ENCODE measurements at regions not wholly inside any gene's neighbourhood (a gene's known extent, or its start where the extent isn't known, plus 50 kb on each side); places are given as distances from the start of the nearest gene placed in this dataset.
A peak's percentile ranks its signal among the peaks of the same experiment; 100 is the strongest.

DNA sequence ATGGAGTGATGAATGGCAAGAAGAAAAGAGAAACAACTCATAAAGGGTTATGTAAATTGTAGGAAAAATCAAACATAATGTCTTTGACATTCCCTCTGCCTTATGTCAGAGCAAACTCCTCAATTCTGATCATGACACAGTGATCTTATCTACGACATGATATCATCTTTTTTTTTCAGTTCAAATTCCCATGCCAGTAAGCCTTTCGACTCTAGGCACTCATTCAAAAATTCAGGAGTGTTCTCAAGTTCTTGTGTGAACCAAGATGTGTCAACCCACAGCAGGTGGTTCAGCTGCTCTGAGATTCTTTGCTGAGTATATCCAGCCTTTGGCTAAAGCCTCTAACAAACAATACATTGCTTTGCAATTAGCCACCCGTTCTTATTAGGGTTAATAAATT is 97.1 kb upstream of the ESRRG start:
- no peak for TF ChIP-seq CTCF (IDR thresholded peaks at IDR 0.05; ENCODE audit: low read length, missing control alignments)
- no peak overlapping the region for H3K4me3 ChIP-seq (replicated peaks; ENCODE audit: low read depth, low read length)
- no peak for DNase-seq (ENCODE audit: low read depth)

GRCh38 chr1:216818284-216818683 is 95.1 kb upstream of the ESRRG start:
- DNase-seq (ENCODE audit: low read depth) = no peak
- no peak overlapping the region for H3K4me3 ChIP-seq (replicated peaks; ENCODE audit: low read depth, low read length)
- TF ChIP-seq CTCF (IDR thresholded peaks at IDR 0.05; ENCODE audit: low read length, missing control alignments) = no peak

- H3K4me3 ChIP-seq (replicated peaks; ENCODE audit: low read depth, low read length) = no peak overlapping the region
- TF ChIP-seq CTCF (IDR thresholded peaks at IDR 0.05; ENCODE audit: low read length, missing control alignments) = no peak
- peak; percentile 33 for DNase-seq (ENCODE audit: low read depth)
These were observed 92.3 kb upstream of the ESRRG start for GRCh38 chr1:216815260-216816131.

DNA sequence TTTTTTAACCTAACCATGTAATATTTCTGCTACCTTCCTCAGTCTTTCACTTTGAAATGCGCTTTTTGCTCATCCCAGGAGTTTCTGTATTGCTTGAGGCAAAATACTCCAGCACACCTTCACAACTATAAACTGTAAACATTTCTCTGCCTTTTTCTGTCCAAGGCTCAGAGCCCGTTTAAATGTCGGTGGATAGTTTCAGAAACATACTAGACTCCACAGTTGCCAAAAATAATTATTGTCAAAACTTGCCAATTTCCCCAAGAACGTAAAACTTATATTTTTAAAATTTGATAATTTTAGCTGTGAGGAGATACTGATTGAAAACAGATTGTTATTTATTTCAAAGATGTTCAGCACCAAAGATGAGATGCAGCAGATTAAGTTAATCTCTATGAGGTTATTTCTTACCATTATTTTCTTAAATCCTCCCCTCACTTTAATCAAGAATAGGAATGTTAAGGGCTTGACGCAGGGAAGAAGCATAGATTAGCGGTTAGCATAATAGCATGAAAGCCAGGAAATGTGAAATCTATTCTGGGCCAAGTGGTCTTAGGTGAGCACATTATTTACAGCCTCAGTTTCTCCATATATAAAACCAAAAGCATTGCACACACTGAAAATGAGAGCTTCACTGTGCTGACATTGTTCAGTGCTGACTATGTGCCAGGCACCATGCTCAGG is 91.5 kb upstream of the ESRRG start:
- no peak for DNase-seq (ENCODE audit: low read depth)
- no peak for TF ChIP-seq CTCF (IDR thresholded peaks at IDR 0.05; ENCODE audit: low read length, missing control alignments)
- H3K4me3 ChIP-seq (replicated peaks; ENCODE audit: low read depth, low read length) = no peak overlapping the region

DNA sequence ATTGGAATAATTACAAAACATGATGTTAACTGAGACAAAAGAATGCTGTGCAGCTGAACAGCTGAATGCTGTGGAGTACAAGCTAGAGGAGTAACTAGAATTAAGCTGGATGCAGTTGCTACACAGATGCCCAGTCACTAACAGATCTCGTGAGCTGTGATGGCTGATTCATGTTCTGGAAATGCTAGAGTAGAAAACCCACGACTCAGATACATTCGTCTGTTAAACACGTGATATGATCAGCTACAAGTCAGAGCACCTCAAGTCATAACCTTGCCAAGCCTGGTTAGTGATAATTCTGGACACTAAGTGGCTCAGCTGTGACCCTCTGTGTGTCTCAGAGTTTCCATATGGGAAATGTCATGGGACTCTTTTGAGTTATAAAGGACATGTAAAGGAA is 89.7 kb upstream of the ESRRG start:
- no peak for TF ChIP-seq CTCF (IDR thresholded peaks at IDR 0.05; ENCODE audit: low read length, missing control alignments)
- peak; percentile 2 for DNase-seq (ENCODE audit: low read depth)

DNA sequence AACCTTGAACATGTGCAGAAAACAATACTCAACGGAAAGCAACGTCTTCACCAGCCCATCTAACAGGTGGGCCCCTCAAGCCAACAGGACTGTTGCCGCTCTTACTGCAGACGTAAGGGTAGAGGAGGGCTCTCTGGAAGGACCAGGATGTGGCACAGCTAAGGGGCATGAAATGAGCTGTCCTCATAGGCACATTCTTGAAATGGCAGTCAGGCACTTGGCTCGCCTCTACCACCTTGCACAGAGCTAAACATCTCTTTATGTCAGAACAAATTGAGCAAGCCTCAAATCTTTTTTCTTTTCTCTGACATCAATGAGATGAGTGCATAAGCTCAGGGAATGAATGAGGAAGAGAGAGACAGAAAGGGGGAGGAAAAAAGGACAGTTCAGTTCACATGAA is 86.4 kb upstream of the ESRRG start:
- no peak for DNase-seq (ENCODE audit: low read depth)
- no peak for TF ChIP-seq CTCF (IDR thresholded peaks at IDR 0.05; ENCODE audit: low read length, missing control alignments)
- H3K4me3 ChIP-seq (replicated peaks; ENCODE audit: low read depth, low read length) = no peak overlapping the region

More for the DNA sequence above, 89.7 kb upstream of the ESRRG start:
- no peak overlapping the region for H3K4me3 ChIP-seq (replicated peaks; ENCODE audit: low read depth, low read length)

Data from fibroblast of pulmonary artery (primary cell).